NCI-H82 treated with DMSO at 0.1 percent for 48 hours (cell line): ENCODE measurements at regions not wholly inside any gene's neighbourhood (a gene's known extent, or its start where the extent isn't known, plus 50 kb on each side); places are given as distances from the start of the nearest gene placed in this dataset.

ENCODE experiments used
- DNase-seq: peaks from one replicate; lab custom pipeline; 2025; ENCODE audit not compliant: unreplicated experiment; lab: John Stamatoyannopoulos, UW

DNA sequence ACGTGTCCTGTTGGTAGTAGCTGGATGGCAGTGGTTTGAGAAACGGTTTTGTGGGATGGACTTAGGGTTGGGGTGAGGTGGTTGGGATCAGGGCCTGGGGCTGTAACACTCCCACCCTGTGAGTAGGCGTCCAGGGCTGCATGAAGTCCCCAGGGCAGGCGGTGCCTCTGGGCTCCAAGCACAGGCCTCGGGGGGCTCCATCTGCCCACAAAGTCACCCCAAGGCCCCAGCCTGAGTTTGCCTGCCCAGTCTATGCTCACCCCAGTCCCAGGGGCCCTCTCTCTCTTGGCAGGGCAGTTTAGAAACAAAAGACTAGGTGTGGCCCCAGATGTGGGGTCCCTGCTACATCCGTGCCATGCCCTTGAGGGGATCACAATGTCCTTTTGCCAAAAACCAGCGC is 86.9 kb upstream of the PRR23E start:
- DNase-seq, result no peak

GRCh38 chr3:127106456-127106855 is 86.5 kb upstream of the PRR23E start:
- DNase-seq, result no peak

DNA sequence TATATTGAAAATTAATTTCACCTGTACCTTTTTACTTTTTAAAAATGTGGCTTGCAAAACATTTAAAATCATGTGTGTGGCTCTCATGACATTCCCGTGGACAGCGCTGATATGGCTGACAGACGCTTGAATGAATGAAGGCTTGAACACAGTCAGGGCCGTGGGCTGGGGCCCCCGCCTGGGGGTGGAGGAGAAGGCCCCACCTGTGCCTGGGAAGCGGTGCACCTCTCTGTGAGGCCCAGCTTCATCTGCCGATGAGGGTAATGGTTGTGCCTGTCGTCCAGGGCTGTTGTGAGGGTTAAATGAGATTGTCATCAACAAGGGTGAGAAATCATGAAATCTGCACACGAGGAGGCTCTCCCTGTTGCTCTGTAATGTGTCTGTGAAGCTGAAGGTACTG is 85.9 kb upstream of the PRR23E start:
- no peak for DNase-seq

GRCh38 chr3:127107491-127108375 is 85.2 kb upstream of the PRR23E start:
- DNase-seq, result no peak

GRCh38 chr3:127108796-127109195 is 84.1 kb upstream of the PRR23E start:
- no peak for DNase-seq

DNA sequence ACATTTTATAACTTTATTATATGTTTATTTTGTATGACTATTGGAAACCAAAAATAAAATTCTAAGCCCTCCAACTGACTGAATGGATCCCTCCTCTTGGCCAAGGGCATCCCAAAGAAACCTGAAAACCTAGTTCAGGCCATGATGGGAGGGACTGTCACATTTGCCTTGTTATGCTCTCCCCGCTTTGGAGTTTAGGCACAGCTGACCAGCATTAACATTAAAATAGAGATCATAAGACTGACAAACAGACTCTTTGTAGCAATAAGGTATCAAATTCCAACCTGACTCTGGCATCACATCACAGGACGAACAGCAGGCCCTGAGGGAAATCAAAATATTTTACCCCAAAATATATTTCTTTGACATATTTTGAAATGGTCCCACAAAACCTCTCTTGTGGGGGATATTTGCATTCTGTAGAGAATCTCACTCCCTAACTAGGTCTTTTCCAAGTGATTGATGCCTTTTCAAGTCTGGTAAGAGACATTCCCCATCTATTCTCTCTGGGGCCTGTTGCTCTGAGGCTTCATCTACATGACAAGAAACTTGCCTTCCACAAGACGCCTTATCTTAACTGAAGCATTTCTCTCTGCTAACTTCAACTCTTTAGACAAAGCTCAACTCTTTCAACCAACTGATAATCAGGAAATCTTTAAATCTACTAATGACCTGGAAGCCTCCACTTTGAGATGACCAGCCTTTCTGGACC is 81.8 kb upstream of the PRR23E start:
- DNase-seq, result no peak

DNA sequence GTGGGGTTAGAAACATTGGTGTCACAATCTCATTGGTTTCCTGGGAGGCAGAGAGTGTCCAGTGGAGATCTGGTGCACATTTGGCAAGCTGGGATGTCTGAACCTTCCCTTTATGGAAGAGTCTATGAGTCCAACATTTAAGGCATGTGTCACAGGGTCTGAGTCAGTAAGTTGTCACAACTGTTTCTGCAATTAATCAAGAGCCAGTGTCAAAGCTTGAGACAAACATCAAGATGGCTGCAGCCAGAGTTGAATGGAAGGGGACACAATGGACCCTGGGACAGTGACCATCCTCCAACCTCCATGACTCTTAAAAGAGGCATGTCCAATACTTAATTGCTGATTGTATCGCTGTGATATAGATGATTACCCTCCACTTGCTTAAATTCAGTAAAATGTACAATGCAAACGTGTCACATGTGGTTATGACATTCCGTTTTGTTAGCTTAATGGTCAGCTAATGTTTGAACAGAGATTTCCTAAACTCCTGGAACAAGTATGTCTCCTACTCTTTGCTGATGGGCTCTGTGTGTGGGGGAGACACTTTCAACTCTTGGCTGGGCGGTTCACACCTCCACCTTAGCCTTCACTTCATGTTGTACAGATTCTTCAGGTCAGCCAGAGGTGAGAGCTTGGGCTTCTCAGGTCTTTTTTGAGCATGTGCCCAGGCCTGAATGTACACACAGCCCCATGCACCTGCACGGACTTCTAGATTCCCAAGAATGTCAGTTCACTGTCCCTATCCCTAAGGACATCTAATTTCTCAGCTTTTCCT is 79.9 kb upstream of the PRR23E start:
- DNase-seq, result no peak

DNA sequence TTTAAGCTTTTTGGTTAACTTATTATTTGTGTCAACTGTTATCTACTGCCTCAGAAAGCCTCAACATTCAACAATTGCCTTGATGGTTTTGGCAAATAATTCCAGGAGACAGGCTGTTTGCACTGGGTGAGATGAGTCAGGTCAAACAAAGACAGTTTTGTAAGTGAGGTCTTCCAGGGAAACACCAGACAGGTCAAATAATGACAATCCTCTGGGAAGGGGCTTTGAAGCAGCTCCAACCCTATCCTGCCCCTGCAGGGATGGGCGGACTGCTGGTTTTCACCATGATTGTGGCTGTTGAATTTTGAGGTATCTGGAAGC is 79.4 kb upstream of the PRR23E start:
- no peak for DNase-seq

- DNase-seq, result no peak
Observed at GRCh38 chr3:127114337-127115070, 78.4 kb upstream of the PRR23E start.

- no peak for DNase-seq
Observed at GRCh38 chr3:127115691-127116351, 77.1 kb upstream of the PRR23E start.

- DNase-seq, result no peak
Observed at GRCh38 chr3:127118366-127118765, 74.6 kb upstream of the PRR23E start.

DNA sequence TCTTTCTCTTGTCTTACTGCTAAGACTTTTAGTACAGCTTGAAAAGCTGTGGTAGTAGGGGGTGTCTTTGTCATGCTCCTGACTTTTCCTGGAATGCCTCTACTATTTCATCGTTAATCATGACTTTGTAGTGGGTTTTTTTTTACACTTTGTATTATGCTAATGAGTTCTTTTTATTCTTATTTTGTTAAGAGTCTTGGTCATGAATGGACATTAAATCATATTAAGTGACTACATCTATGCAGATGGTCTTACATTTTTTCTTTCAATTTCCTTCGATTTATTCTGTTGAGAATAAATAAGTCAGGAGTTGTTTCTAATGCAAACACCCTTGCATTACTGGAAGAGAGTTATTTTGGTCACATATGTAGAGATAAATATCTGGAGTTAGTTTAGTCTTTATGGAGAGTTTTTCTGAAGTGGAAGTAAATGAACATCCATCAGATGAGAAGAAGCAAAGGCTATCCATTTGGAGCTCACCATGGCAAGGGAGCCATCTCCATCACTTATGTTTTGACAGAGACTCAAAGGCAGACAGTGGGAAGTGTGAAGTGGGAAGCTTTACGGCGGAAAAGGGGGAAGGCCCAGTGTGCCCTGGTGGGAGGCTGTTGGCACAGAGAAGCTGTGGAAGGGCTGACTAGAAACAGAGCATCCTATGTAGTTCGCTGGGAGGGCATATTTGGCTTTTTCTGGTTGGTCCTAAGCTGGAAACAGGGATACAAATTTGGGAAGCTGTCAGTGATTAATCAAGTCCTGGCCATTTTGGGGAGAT is 73.1 kb upstream of the PRR23E start:
- DNase-seq, result no peak

- no peak for DNase-seq
Observed at GRCh38 chr3:127120851-127121647, 71.9 kb upstream of the PRR23E start.

- DNase-seq, result no peak
Observed at GRCh38 chr3:127121885-127122284, 71.0 kb upstream of the PRR23E start.

GRCh38 chr3:127123533-127123932 is 69.4 kb upstream of the PRR23E start:
- no peak for DNase-seq

DNA sequence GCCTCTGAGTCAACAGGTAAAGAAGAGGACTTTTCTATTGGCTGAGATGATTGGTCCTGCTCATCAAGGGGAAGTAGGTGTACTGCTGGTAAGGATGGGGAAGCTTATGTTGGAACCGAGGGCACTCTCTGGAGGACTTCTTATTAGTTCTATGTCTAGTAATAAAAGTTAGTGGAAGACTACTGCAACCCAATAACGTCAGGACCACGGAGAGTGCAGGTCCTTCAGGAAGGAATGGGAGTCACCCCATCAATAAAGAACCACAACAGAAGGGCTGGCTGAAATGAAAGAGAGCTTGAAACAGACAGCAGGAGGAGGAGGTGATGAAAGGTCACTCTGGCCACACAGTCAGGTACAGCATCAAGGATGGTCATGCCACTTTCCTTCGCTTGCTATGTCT is 68.8 kb upstream of the PRR23E start:
- no peak for DNase-seq

DNA sequence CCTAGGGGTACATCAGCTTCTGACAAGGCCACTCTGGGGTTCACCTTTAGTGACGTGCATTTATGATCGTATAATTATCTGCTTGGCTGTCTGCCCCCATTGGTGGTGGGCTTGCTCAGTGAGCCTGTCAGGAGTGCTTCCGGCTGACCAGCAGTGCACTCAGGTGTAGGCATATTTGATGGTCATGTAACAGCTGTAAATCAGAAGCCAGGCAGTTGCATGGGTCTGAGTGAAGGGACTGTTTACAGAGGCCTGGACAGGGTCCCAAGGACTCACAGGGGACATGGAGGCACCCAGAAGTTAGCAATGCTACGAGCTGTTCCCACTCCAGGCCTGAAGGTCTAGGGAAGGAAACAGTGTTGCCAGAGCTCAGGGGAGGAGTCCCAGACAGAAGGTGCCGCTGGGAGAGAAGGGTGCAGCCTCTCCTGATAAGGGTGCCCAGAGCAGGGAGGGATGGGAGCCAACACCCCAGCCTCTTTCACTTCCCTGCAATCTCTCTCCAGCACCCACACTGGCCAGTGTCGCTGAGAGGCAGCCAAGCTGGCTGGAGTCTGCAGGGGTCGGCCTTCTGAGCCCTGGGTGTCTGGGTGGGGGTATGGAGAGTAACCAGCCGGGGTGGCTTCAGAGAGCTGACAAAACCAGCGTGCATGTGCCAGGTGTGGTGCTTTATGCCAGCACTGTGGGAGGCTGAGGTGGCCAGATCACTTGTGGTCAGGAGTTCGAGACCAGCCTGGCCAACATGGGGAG is 61.3 kb upstream of the PRR23E start:
- no peak for DNase-seq

DNA sequence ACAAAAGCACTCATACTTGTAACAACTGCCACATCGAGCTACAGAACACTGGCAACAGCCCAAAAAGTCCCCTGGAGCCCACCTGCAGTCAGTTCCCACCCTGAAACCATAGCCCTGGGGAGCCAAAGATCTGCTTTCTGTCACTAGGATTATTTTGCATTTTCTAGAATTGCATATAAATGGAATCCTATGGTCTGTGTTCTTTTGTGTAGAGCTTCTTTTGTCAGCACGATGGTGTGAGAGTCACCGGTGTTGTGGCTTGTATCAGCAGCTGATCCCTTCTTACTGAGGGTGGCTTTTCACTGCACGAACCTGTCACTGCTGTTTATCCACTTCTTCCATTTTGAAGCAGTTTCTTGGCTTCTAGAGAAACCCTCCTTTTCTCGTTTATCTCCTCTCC is 60.1 kb upstream of the PRR23E start:
- DNase-seq, result no peak
